Left forelimb (tissue), 1 donor: ENCODE measurements at regions not wholly inside any gene's neighbourhood (a gene's known extent, or its start where the extent isn't known, plus 50 kb on each side); places are given as distances from the start of the nearest gene placed in this dataset.

Source experiments
- DNase-seq: peaks from one replicate; pipeline ENCODE4 v3.0.0-alpha.2; 2018; ENCODE audit warnings: low spot score

GRCh38 chr9:1683951-1684350, 331.2 kb upstream of the SMARCA2 start:
- DNase-seq = no peak

- no peak for DNase-seq
These were observed 316.2 kb upstream of the SMARCA2 start for GRCh38 chr9:1698991-1699390.

GRCh38 chr9:1701113-1701512, 314.0 kb upstream of the SMARCA2 start:
- no peak for DNase-seq

- DNase-seq = no peak
These were observed 312.4 kb upstream of the SMARCA2 start for GRCh38 chr9:1702701-1703100.

GRCh38 chr9:1707291-1707690, 307.9 kb upstream of the SMARCA2 start:
- DNase-seq = no peak

GRCh38 chr9:1708219-1708618, 306.9 kb upstream of the SMARCA2 start:
- no peak for DNase-seq

GRCh38 chr9:1709347-1709746, 305.8 kb upstream of the SMARCA2 start:
- DNase-seq = no peak

- no peak for DNase-seq
These were observed 302.2 kb upstream of the SMARCA2 start for GRCh38 chr9:1712861-1713450.

GRCh38 chr9:1713841-1714240, 301.3 kb upstream of the SMARCA2 start:
- DNase-seq = no peak

- no peak for DNase-seq
These were observed 297.3 kb upstream of the SMARCA2 start for GRCh38 chr9:1717882-1718281.

GRCh38 chr9:1718836-1719235, 296.3 kb upstream of the SMARCA2 start:
- no peak for DNase-seq

GRCh38 chr9:1721196-1721595, 294.0 kb upstream of the SMARCA2 start:
- DNase-seq = no peak

GRCh38 chr9:1722404-1722803, 292.7 kb upstream of the SMARCA2 start:
- DNase-seq = no peak

GRCh38 chr9:1723522-1724015, 291.6 kb upstream of the SMARCA2 start:
- DNase-seq = no peak

GRCh38 chr9:1726993-1727759, 288.0 kb upstream of the SMARCA2 start:
- no peak for DNase-seq

- no peak for DNase-seq
These were observed 285.5 kb upstream of the SMARCA2 start for GRCh38 chr9:1729631-1730030.

GRCh38 chr9:1732670-1733069, 282.5 kb upstream of the SMARCA2 start:
- DNase-seq = no peak

GRCh38 chr9:1738511-1739100, 276.5 kb upstream of the SMARCA2 start:
- DNase-seq = no peak

GRCh38 chr9:1743121-1743960, 271.8 kb upstream of the SMARCA2 start:
- DNase-seq = no peak

- no peak for DNase-seq
These were observed 269.2 kb upstream of the SMARCA2 start for GRCh38 chr9:1745980-1746379.

GRCh38 chr9:1747417-1747967, 267.7 kb upstream of the SMARCA2 start:
- no peak for DNase-seq

GRCh38 chr9:1748407-1748806, 266.7 kb upstream of the SMARCA2 start:
- no peak for DNase-seq
